HEK293 (cell line): ENCODE measurements at regions not wholly inside any gene's neighbourhood (a gene's known extent, or its start where the extent isn't known, plus 50 kb on each side); places are given as distances from the start of the nearest gene placed in this dataset.
"Not testable (repeated sequence)": the region's sequence is repeated elsewhere in the genome, so short reads cannot be mapped to it uniquely, and the experiment has no call there.

Experiments
- CTCF ChIA-PET: fragments of 350-600 bp; formaldehyde crosslinking; extraction: SDS; loops from one replicate; lab custom pipeline; 2021; ENCODE audit warnings: antibody characterized with exemption; lab: Yijun Ruan, JAX
- POLR2A ChIA-PET: fragments of 300-600 bp; formaldehyde crosslinking; extraction: SDS; loops from one replicate; lab custom pipeline; 2020; ENCODE audit warnings: antibody characterized with exemption, inconsistent platforms; lab: Yijun Ruan, JAX
- H3K27ac ChIP-seq: fragments of 200-500 bp; sonication (Bioruptor generic); 2 replicates; pipeline ENCODE4 v1.5.1; 2014; ENCODE audit warnings: low read depth, low read length, control low read depth, inconsistent platforms; ENCODE audit errors: extremely low read depth
- H3K36me3 ChIP-seq, 2 experiments: fragments of 200-500 bp in 1 of 2; sonication (Bioruptor generic) in 1 of 2; 1 replicate in 1 of 2; 2 replicates in 1 of 2; pipeline ENCODE4 v1.5.1; 2014 to 2017; ENCODE audit warnings: inconsistent platforms in 2 of 2, low read length in 2 of 2; ENCODE audit not compliant: control insufficient read depth in 2 of 2, insufficient read depth in 1 of 2
- H3K4me1 ChIP-seq: fragments of 200-500 bp; sonication (Bioruptor generic); 2 replicates; pipeline ENCODE4 v1.5.1; 2014; ENCODE audit warnings: mild to moderate bottlenecking, low read length, inconsistent platforms; ENCODE audit not compliant: control insufficient read depth, insufficient read depth
- H3K4me3 ChIP-seq: 2 replicates; pipeline ENCODE4 v1.5.1; 2011; ENCODE audit warnings: low read depth, mild to moderate bottlenecking, control low read depth, low read length, moderate library complexity
- H3K9me3 ChIP-seq: fragments of 200-500 bp; sonication (Bioruptor generic); 2 replicates; pipeline ENCODE4 v1.5.1; 2014; ENCODE audit warnings: low read depth, low read length, inconsistent platforms; ENCODE audit not compliant: control insufficient read depth, insufficient read depth
- KLF10 ChIP-seq: fragments of 450-650 bp; IDR thresholded peaks from 2 replicates; pipeline ENCODE4 v1.5.1; 2018; ENCODE audit warnings: missing biosample characterization, mild to moderate bottlenecking, missing genetic modification characterization
- MZF1 ChIP-seq: fragments of 450-650 bp; formaldehyde crosslinking; IDR thresholded peaks from 2 replicates; pipeline ENCODE4 v1.5.1; 2017; ENCODE audit warnings: missing biosample characterization, missing genetic modification characterization, borderline replicate concordance
- RBAK ChIP-seq: fragments of 450-650 bp; formaldehyde crosslinking; IDR thresholded peaks from 2 replicates; pipeline ENCODE4 v1.5.1; 2016; ENCODE audit warnings: missing biosample characterization, missing genetic modification characterization
- ZBTB21 ChIP-seq: fragments of 450-650 bp; formaldehyde crosslinking; IDR thresholded peaks from 2 replicates; pipeline ENCODE4 v1.5.1; 2017; ENCODE audit warnings: missing biosample characterization, missing genetic modification characterization
- ZFHX2 ChIP-seq: fragments of 450-650 bp; formaldehyde crosslinking; conservative IDR thresholded peaks from 2 replicates; pipeline ENCODE4 v1.5.1; 2016; ENCODE audit warnings: missing biosample characterization, missing genetic modification characterization
- ZNF10 ChIP-seq: fragments of 450-650 bp; formaldehyde crosslinking; IDR thresholded peaks from 2 replicates; pipeline ENCODE4 v1.5.1; 2017; ENCODE audit warnings: missing biosample characterization, missing genetic modification characterization
- ZNF138 ChIP-seq: fragments of 450-650 bp; formaldehyde crosslinking; IDR thresholded peaks from 2 replicates; pipeline ENCODE4 v1.5.1; 2016; ENCODE audit warnings: missing biosample characterization, missing genetic modification characterization, borderline replicate concordance
- ZNF16 ChIP-seq: fragments of 450-650 bp; formaldehyde crosslinking; IDR thresholded peaks from 2 replicates; pipeline ENCODE4 v1.5.1; 2016; ENCODE audit warnings: low read depth, missing biosample characterization, missing genetic modification characterization
- ZNF248 ChIP-seq: fragments of 450-650 bp; formaldehyde crosslinking; IDR thresholded peaks from 2 replicates; pipeline ENCODE4 v1.5.1; 2017; ENCODE audit warnings: missing biosample characterization, missing genetic modification characterization
- ZNF335 ChIP-seq: fragments of 450-650 bp; formaldehyde crosslinking; conservative IDR thresholded peaks from 2 replicates; pipeline ENCODE4 v1.5.1; 2016; ENCODE audit warnings: missing biosample characterization, missing genetic modification characterization
- ZNF423 ChIP-seq: fragments of 450-650 bp; formaldehyde crosslinking; IDR thresholded peaks from 2 replicates; pipeline ENCODE4 v1.5.1; 2016; ENCODE audit warnings: missing biosample characterization, missing genetic modification characterization
- ZNF514 ChIP-seq: fragments of 450-650 bp; formaldehyde crosslinking; IDR thresholded peaks from 2 replicates; pipeline ENCODE4 v1.5.1; 2016; ENCODE audit warnings: missing biosample characterization, missing genetic modification characterization
- ZNF548 ChIP-seq: fragments of 450-650 bp; formaldehyde crosslinking; IDR thresholded peaks from 2 replicates; pipeline ENCODE4 v1.5.1; 2016; ENCODE audit warnings: missing biosample characterization, missing genetic modification characterization
- ZNF596 ChIP-seq: fragments of 450-650 bp; IDR thresholded peaks from 2 replicates; pipeline ENCODE4 v1.5.0; 2018; ENCODE audit warnings: missing biosample characterization, mild to moderate bottlenecking, missing genetic modification characterization, moderate library complexity
- ZNF658 ChIP-seq: fragments of 450-650 bp; formaldehyde crosslinking; IDR thresholded peaks from 2 replicates; pipeline ENCODE4; 2016; ENCODE audit warnings: missing biosample characterization, missing genetic modification characterization
- ZNF776 ChIP-seq: fragments of 450-650 bp; formaldehyde crosslinking; IDR thresholded peaks from 2 replicates; pipeline ENCODE4 v1.5.0; 2017; ENCODE audit warnings: missing biosample characterization, missing genetic modification characterization, borderline replicate concordance
- ZSCAN23 ChIP-seq: fragments of 450-650 bp; formaldehyde crosslinking; IDR thresholded peaks from 2 replicates; pipeline ENCODE4 v1.5.1; 2016; ENCODE audit warnings: missing biosample characterization, missing genetic modification characterization
- TF ChIP-seq, protein P1 (sequence below): fragments of 450-650 bp; formaldehyde crosslinking; IDR thresholded peaks from 2 replicates; pipeline ENCODE4 v1.5.1; 2016; ENCODE audit warnings: missing biosample characterization, missing genetic modification characterization
- TF ChIP-seq, protein P2 (sequence below): fragments of 450-650 bp; formaldehyde crosslinking; IDR thresholded peaks from 2 replicates; pipeline ENCODE4 v1.5.1; 2016; ENCODE audit warnings: missing biosample characterization, missing genetic modification characterization, low read depth
- TF ChIP-seq, protein P3 (sequence below): fragments of 450-650 bp; formaldehyde crosslinking; IDR thresholded peaks from 2 replicates; pipeline ENCODE4 v1.5.1; 2016; ENCODE audit warnings: missing biosample characterization, missing genetic modification characterization
- TF ChIP-seq, protein P4 (sequence below): fragments of 450-650 bp; formaldehyde crosslinking; IDR thresholded peaks from 2 replicates; pipeline ENCODE4 v1.5.1; 2016; ENCODE audit warnings: missing biosample characterization, missing genetic modification characterization
- TF ChIP-seq, protein P5 (sequence below): fragments of 450-650 bp; formaldehyde crosslinking; IDR thresholded peaks from 2 replicates; pipeline ENCODE4 v1.5.1; 2016; ENCODE audit warnings: missing biosample characterization, missing genetic modification characterization

DNA sequence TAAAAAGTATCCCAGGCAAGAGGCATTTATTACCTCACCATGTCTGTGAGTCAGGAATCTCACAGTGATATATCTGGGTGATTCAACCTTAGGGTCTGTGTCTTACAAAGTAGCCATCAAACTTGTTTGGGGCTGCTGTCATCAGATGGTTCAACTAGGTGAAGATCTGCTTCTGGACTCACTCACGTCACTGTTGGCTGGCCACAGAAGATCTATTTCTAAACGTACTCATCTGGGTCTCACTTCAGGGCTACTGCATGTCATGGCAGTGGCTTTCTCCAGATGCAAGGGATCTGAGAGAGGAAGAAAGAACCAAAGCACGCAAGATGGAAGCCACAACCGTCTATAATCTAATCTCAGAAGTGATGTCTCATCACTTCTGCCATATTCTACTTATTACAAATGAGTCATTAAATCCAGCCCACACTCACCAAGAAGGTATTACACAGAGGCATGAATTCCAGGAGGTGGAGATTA lies 267.8 kb upstream of the ANKRD50 start:
- no peaks in the 10 kb centered on the region for H3K36me3 ChIP-seq
- CTCF ChIA-PET = no interaction called here
- TF ChIP-seq ZBTB21 (tag by site-specific recombination) (no peak), ZNF138 (tag by site-specific recombination) (no peak), ZNF514 (tag by site-specific recombination) (no peak), ZNF776 (tag by site-specific recombination) (no peak), ZNF548 (tag by site-specific recombination) (no peak)
- TF ChIP-seq, protein P1, sequence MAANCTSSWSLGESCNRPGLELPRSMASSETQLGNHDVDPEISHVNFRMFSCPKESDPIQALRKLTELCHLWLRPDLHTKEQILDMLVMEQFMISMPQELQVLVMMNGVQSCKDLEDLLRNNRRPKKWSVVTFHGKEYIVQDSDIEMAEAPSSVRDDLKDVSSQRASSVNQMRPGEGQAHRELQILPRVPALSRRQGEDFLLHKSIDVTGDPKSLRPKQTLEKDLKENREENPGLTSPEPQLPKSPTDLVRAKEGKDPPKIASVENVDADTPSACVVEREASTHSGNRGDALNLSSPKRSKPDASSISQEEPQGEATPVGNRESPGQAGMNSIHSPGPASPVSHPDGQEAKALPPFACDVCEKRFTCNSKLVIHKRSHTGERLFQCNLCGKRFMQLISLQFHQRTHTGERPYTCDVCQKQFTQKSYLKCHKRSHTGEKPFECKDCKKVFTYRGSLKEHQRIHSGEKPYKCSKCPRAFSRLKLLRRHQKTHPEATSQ (tag by site-specific recombination) = no peak

DNA sequence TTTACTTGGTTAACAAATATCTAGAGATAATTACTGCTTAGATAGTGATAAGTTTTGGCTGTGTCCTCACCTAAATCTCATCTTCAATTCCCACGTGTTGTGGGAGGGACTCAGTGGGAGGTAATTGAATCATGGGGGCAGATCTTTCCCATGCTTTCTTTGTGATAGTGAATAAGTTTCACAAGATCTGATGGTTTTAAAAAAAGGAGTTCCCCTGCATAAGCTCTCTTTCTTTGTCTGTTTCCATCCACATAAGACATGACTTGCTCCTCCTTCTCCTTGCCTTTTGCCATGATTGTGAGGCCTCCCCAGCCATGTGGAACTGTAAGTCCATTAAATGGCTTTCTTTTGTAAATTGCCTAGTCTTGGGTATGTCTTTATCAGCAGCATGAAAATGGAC lies 266.0 kb upstream of the ANKRD50 start:
- H3K27ac ChIP-seq, H3K4me3 ChIP-seq, POLR2A ChIA-PET, H3K36me3 ChIP-seq, H3K9me3 ChIP-seq, H3K4me1 ChIP-seq: not testable (repeated sequence)
- CTCF ChIA-PET = interaction anchor here (0.8 kb wide), 1 partner anchor 521 kb away, joined by 3 read pairs; no protein-coding TSS in a partner anchor

More for the DNA sequence above, 267.8 kb upstream of the ANKRD50 start:
- Histone ChIP-seq H3K27ac (no peak overlapping the region), H3K4me1 (no peaks in the 10 kb centered on the region), H3K4me3 (no peak overlapping the region), H3K9me3 (no peaks in the 10 kb centered on the region)
- POLR2A ChIA-PET = no interaction called here

DNA sequence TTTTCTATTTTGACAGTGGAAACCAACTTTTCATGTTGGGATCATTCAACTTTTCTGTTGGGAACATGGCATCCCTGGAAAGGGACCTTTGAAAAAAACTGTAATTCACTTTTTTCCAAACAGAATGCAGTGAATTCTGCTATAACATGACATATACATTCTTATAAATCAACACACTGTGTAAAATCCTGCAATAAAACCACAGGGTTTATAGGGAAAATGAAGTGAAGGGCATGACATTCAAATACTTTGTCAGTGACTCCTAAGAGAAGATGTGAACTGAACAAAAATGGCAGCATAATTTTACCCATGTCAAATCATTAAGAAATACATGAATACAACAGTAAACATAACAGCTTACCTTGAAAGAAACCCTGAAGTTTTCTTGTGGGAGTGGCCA lies 264.5 kb upstream of the ANKRD50 start:
- Histone ChIP-seq H3K4me1 (no peaks in the 10 kb centered on the region), H3K9me3 (no peaks in the 10 kb centered on the region), H3K27ac (no peak overlapping the region), H3K36me3 (no peaks in the 10 kb centered on the region), H3K4me3 (no peak overlapping the region)
- POLR2A ChIA-PET = no interaction called here
- CTCF ChIA-PET = no interaction called here
- no peak for TF ChIP-seq ZFHX2 (tag by site-specific recombination)
- TF ChIP-seq RBAK (tag by site-specific recombination) = no peak
- TF ChIP-seq ZNF658 = no peak
- TF ChIP-seq, protein P2, sequence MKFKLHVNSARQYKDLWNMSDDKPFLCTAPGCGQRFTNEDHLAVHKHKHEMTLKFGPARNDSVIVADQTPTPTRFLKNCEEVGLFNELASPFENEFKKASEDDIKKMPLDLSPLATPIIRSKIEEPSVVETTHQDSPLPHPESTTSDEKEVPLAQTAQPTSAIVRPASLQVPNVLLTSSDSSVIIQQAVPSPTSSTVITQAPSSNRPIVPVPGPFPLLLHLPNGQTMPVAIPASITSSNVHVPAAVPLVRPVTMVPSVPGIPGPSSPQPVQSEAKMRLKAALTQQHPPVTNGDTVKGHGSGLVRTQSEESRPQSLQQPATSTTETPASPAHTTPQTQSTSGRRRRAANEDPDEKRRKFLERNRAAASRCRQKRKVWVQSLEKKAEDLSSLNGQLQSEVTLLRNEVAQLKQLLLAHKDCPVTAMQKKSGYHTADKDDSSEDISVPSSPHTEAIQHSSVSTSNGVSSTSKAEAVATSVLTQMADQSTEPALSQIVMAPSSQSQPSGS = no peak
- TF ChIP-seq, protein P3, sequence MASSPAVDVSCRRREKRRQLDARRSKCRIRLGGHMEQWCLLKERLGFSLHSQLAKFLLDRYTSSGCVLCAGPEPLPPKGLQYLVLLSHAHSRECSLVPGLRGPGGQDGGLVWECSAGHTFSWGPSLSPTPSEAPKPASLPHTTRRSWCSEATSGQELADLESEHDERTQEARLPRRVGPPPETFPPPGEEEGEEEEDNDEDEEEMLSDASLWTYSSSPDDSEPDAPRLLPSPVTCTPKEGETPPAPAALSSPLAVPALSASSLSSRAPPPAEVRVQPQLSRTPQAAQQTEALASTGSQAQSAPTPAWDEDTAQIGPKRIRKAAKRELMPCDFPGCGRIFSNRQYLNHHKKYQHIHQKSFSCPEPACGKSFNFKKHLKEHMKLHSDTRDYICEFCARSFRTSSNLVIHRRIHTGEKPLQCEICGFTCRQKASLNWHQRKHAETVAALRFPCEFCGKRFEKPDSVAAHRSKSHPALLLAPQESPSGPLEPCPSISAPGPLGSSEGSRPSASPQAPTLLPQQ (tag by site-specific recombination) = no peak
- no peak for TF ChIP-seq ZNF335 (tag by site-specific recombination)
- no peak for TF ChIP-seq ZNF423 (tag by site-specific recombination)
- TF ChIP-seq ZSCAN23 (tag by site-specific recombination) = no peak
- TF ChIP-seq, protein P4, sequence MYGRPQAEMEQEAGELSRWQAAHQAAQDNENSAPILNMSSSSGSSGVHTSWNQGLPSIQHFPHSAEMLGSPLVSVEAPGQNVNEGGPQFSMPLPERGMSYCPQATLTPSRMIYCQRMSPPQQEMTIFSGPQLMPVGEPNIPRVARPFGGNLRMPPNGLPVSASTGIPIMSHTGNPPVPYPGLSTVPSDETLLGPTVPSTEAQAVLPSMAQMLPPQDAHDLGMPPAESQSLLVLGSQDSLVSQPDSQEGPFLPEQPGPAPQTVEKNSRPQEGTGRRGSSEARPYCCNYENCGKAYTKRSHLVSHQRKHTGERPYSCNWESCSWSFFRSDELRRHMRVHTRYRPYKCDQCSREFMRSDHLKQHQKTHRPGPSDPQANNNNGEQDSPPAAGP (tag by site-specific recombination) = no peak
- no peak for TF ChIP-seq ZNF248 (tag by site-specific recombination)
- no peak for TF ChIP-seq ZNF596
- TF ChIP-seq, protein P5, sequence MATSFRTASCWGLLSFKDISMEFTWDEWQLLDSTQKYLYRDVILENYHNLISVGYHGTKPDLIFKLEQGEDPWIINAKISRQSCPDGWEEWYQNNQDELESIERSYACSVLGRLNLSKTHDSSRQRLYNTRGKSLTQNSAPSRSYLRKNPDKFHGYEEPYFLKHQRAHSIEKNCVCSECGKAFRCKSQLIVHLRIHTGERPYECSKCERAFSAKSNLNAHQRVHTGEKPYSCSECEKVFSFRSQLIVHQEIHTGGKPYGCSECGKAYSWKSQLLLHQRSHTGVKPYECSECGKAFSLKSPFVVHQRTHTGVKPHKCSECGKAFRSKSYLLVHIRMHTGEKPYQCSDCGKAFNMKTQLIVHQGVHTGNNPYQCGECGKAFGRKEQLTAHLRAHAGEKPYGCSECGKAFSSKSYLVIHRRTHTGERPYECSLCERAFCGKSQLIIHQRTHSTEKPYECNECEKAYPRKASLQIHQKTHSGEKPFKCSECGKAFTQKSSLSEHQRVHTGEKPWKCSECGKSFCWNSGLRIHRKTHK = no peak
- no peak for TF ChIP-seq MZF1 (tag by site-specific recombination)
- TF ChIP-seq ZNF16 = no peak
- no peak for TF ChIP-seq KLF10 (tag by site-specific recombination)
- TF ChIP-seq ZNF10 (tag by site-specific recombination) = no peak
